GM12874 (cell line): ENCODE measurements at regions not wholly inside any gene's neighbourhood (a gene's known extent, or its start where the extent isn't known, plus 50 kb on each side); places are given as distances from the start of the nearest gene placed in this dataset.

Experiments used
- CTCF ChIP-seq: IDR thresholded peaks from 2 replicates; pipeline ENCODE4 v1.5.1; 2011; ENCODE audit warnings: low read depth, mild to moderate bottlenecking, control low read depth, low read length, moderate library complexity; ENCODE audit not compliant: insufficient read depth

GRCh38 chr6:133166766-133167165, 74.4 kb upstream of the EYA4 start:
- TF ChIP-seq CTCF = no peak

GRCh38 chr6:133169901-133170300, 71.3 kb upstream of the EYA4 start:
- no peak for TF ChIP-seq CTCF

GRCh38 chr6:133170602-133171001, 70.6 kb upstream of the EYA4 start:
- no peak for TF ChIP-seq CTCF

- TF ChIP-seq CTCF = no peak
These were observed 69.1 kb upstream of the EYA4 start for GRCh38 chr6:133171989-133172604.

GRCh38 chr6:133173276-133173675, 67.9 kb upstream of the EYA4 start:
- TF ChIP-seq CTCF = no peak

GRCh38 chr6:133179481-133179880, 61.7 kb upstream of the EYA4 start:
- TF ChIP-seq CTCF = no peak

GRCh38 chr6:133183691-133184090, 57.5 kb upstream of the EYA4 start:
- no peak for TF ChIP-seq CTCF

- no peak for TF ChIP-seq CTCF
These were observed 56.3 kb upstream of the EYA4 start for GRCh38 chr6:133184798-133185372.
